ENCODE measurements at regions not wholly inside any gene's neighbourhood (a gene's known extent, or its start where the extent isn't known, plus 50 kb on each side); places are given as distances from the start of the nearest gene placed in this dataset.

DNA sequence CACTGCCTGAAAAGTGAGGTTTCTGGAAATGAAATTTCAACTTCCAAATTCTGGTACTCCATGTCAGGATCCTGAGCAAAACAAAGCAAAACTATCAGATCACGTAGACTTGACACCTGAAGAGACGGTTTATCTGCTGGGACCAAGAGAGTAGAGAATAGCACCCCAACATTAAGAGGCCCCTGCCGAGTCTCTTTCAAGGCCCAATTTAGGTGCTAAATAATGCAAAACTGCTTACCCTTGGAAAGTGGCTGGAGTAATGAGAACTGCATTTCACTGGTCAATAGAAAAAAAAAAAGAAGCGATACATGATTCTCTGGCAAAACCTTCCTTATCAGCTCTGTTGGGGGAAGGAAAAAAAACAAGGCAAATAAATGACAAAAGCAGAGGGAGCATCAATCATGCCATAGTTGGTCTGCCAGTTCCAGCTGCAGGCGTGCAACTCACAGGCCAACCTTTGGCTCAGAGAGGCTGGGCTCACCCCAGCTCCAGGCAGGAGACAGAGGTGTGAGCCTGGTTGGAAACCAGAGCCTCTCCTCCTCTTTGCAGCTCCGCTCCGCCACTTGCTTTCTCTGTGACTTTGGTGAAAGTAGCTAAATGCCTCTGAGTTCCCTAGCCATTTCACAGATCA is 595.2 kb downstream of the TOX3 start:
- H3K36me3 ChIP-seq (ENCODE audit: insufficient read depth in 1 of 2, low read depth in 1 of 2): no peaks in the 10 kb centered on the region
- DNase-seq (no peak), ATAC-seq (no peak)
- WGBS, 3 donors: 52 to 54% (median 54%) methylated on average over 7 of the region's 7 CpGs
- H3K27ac ChIP-seq: no peak overlapping the region
- H3K4me3 ChIP-seq: no peak overlapping the region
- H3K4me1 ChIP-seq: no peaks in the 10 kb centered on the region
- intact Hi-C loops (cut with DNase I): no loop called here
- TF ChIP-seq, protein P1, sequence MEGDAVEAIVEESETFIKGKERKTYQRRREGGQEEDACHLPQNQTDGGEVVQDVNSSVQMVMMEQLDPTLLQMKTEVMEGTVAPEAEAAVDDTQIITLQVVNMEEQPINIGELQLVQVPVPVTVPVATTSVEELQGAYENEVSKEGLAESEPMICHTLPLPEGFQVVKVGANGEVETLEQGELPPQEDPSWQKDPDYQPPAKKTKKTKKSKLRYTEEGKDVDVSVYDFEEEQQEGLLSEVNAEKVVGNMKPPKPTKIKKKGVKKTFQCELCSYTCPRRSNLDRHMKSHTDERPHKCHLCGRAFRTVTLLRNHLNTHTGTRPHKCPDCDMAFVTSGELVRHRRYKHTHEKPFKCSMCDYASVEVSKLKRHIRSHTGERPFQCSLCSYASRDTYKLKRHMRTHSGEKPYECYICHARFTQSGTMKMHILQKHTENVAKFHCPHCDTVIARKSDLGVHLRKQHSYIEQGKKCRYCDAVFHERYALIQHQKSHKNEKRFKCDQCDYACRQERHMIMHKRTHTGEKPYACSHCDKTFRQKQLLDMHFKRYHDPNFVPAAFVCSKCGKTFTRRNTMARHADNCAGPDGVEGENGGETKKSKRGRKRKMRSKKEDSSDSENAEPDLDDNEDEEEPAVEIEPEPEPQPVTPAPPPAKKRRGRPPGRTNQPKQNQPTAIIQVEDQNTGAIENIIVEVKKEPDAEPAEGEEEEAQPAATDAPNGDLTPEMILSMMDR (IDR thresholded peaks at IDR 0.05): no peak
- H3K27me3 ChIP-seq (ENCODE audit: insufficient read depth in 3 of 3, low read length in 2 of 3): no peaks in the 10 kb centered on the region
- H3K9me3 ChIP-seq: no peaks in the 10 kb centered on the region

DNA sequence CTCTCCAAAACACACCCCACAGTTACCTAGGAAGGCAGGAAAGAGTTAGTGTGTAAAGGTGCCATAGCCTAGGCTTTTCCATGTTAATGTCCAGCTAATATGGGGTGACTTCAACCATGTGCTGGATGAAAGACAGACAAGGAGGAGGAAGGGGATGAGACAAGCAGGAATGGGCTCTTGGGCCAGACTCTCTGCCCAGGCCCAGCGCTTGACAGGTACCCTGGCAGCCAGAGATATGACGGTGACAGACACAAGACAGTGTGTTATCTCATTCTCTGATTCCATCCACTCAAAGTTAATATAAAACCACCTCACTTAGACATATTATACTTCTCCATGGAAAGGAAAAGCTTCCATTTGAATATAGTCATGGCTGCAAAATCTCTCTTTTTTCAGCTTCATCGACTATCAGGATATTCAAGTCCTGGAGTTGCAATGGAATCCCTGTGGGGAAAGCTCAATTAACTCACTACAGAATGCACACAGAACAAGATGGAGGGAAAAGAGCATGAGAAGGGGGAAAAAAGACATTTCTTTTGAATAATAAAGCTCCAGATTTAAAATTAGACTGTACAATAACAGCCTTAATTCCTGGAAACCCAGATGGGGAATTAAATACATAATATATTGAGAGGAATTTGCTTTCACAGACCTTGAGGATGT is 596.7 kb downstream of the TOX3 start:
- ATAC-seq (no peak), DNase-seq (no peak)
- Histone ChIP-seq H3K4me1 (no peaks in the 10 kb centered on the region), H3K4me3 (no peak overlapping the region), H3K36me3 (ENCODE audit: insufficient read depth in 1 of 2, low read depth in 1 of 2) (no peaks in the 10 kb centered on the region), H3K27ac (no peak overlapping the region), H3K9me3 (no peaks in the 10 kb centered on the region), H3K27me3 (ENCODE audit: insufficient read depth in 3 of 3, low read length in 2 of 3) (no peaks in the 10 kb centered on the region)
- 75 to 79% (median 78%) methylated on average over 3 of the region's 3 CpGs for WGBS, 3 donors
- intact Hi-C loops (cut with DNase I): no loop called here
- TF ChIP-seq, protein P1 (IDR thresholded peaks at IDR 0.05): no peak

DNA sequence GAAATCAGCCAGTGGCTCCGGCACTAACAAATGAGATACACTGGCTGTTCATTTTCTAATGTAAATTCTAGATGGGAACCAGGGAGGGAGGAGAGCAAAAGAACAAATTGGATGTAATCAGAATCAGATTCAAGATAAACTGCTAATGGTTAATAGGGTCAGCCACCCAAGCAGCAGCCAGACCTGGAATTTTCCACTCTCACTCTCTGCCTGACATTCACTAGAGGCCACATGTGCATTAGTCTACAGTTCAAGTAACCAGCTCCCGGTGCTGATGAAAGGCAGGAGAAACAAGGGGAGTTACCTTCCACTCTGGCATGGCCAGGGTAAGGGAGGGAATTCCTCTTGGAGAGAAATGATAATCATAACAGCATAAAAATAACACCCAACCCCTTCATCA is 597.7 kb downstream of the TOX3 start:
- Histone ChIP-seq H3K27ac (no peak overlapping the region), H3K27me3 (ENCODE audit: insufficient read depth in 3 of 3, low read length in 2 of 3) (no peaks in the 10 kb centered on the region), H3K4me3 (no peak overlapping the region), H3K36me3 (ENCODE audit: insufficient read depth in 1 of 2, low read depth in 1 of 2) (no peaks in the 10 kb centered on the region), H3K4me1 (no peaks in the 10 kb centered on the region), H3K9me3 (no peaks in the 10 kb centered on the region)
- TF ChIP-seq, protein P1 (IDR thresholded peaks at IDR 0.05): no peak
- no peak for ATAC-seq
- no peak for DNase-seq
- intact Hi-C loops (cut with DNase I): no loop called here
- whole genome bisulfite sequencing, 3 donors: 53 to 65% (median 58%) methylated on average over 2 of the region's 2 CpGs

DNA sequence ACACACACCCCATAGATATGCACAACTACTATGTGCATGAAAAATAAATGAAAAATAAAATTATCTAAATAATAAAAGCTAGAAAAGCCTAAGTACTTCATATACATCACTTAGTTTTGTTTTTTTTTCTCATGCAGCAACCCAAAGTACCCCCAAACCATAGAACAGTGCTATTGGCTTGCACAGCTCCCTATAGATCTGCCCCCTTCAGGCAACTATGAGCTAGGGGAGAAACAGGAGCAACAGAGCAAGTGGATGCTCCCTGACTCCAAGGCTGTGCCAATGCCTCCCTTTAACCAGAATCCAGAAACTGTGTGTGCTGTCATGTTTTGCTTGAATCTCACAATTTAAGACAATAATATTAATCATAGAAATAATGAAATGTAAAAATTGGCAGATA is 605.5 kb downstream of the TOX3 start:
- ATAC-seq (no peak), DNase-seq (no peak)
- Histone ChIP-seq H3K4me1 (no peaks in the 10 kb centered on the region), H3K36me3 (ENCODE audit: insufficient read depth in 1 of 2, low read depth in 1 of 2) (no peaks in the 10 kb centered on the region), H3K27me3 (ENCODE audit: insufficient read depth in 3 of 3, low read length in 2 of 3) (no peaks in the 10 kb centered on the region), H3K4me3 (no peak overlapping the region), H3K9me3 (no peaks in the 10 kb centered on the region), H3K27ac (no peak overlapping the region)
- TF ChIP-seq, protein P1 (IDR thresholded peaks at IDR 0.05): no peak
- intact Hi-C loops (cut with DNase I): no loop called here

DNA sequence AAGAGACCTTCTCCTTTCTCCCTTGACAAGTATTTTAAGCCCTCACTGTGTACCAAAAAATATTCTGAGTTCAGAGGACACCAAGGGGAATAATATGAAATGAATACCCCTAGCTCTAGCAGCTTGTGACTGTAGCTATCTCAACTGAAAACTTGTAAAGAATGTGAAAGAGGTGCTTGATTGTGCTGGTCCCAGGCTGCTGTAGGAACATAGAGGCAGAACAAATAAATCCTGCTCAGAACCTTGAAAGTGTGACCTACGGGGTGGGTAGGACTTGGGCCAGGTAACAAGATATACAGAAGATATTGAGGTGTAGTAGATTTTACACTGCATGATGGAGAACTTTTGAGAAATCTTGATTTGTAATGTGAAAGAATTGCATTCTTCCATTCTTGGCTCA is 606.8 kb downstream of the TOX3 start:
- TF ChIP-seq, protein P1 (IDR thresholded peaks at IDR 0.05): no peak
- Histone ChIP-seq H3K27me3 (ENCODE audit: insufficient read depth in 3 of 3, low read length in 2 of 3) (no peaks in the 10 kb centered on the region), H3K4me1 (no peaks in the 10 kb centered on the region), H3K9me3 (no peaks in the 10 kb centered on the region), H3K4me3 (no peak overlapping the region), H3K36me3 (ENCODE audit: insufficient read depth in 1 of 2, low read depth in 1 of 2) (no peaks in the 10 kb centered on the region), H3K27ac (no peak overlapping the region)
- intact Hi-C loops (cut with DNase I): no loop called here
- ATAC-seq (no peak), DNase-seq (no peak)
- WGBS, 3 donors: 47 to 48% (median 48%) methylated on average over 1 of the region's 1 CpG

Data from psoas muscle (tissue), 7 donors.